Cardiac muscle cell (in vitro differentiated cells and primary cell): ENCODE measurements at regions not wholly inside any gene's neighbourhood (a gene's known extent, or its start where the extent isn't known, plus 50 kb on each side); places are given as distances from the start of the nearest gene placed in this dataset.

Experiments used
- DNase-seq, 2 donors: peaks; one replicate each; pipeline versions ENCODE4 v3.0.0 to v3.0.0-alpha.2; 2010 to 2017; ENCODE audit warnings: low read depth in 1 of 2, low spot score in 1 of 2
- H3K27ac ChIP-seq: fragments of 200-600 bp; sonication (generic); 2 replicates; pipeline ENCODE4 v1.5.1; 2016
- H3K27me3 ChIP-seq: fragments of 200-600 bp; sonication (generic); 2 replicates; pipeline ENCODE4 v1.6.0; 2016; ENCODE audit warnings: control low read depth
- H3K36me3 ChIP-seq: fragments of 200-600 bp; sonication (generic); 2 replicates; pipeline ENCODE4 v1.5.1; 2016; ENCODE audit warnings: control low read depth
- H3K4me1 ChIP-seq: fragments of 200-600 bp; sonication (generic); 2 replicates; pipeline ENCODE4 v1.8.1; 2017; ENCODE audit warnings: low read depth, mild to moderate bottlenecking, mixed run types
- H3K4me3 ChIP-seq: fragments of 200-600 bp; sonication (generic); 2 replicates; pipeline ENCODE4 v1.5.1; 2016; ENCODE audit warnings: mild to moderate bottlenecking
- H3K9me3 ChIP-seq: fragments of 200-600 bp; sonication (generic); 2 replicates; pipeline ENCODE4 v1.5.1; 2017; ENCODE audit warnings: low read depth, mild to moderate bottlenecking, control low read depth
- CTCF ChIP-seq: IDR thresholded peaks from 2 replicates; pipeline ENCODE4 v1.5.1; 2012; ENCODE audit warnings: low read depth, mild to moderate bottlenecking, low read length

- H3K27me3 ChIP-seq: no peaks in the 10 kb centered on the region
- H3K4me1 ChIP-seq: no peaks in the 10 kb centered on the region
- TF ChIP-seq CTCF: no peak
- no peaks in the 10 kb centered on the region for H3K36me3 ChIP-seq
- DNase-seq: no peak
- no peak overlapping the region for H3K4me3 ChIP-seq
- no peaks in the 10 kb centered on the region for H3K9me3 ChIP-seq
- H3K27ac ChIP-seq: no peak overlapping the region
Measured at GRCh38 chrX:116278826-116279225, 108.3 kb downstream of the AGTR2 start.

GRCh38 chrX:116281106-116281505 lies 110.6 kb downstream of the AGTR2 start:
- H3K27me3 ChIP-seq: no peaks in the 10 kb centered on the region
- no peaks in the 10 kb centered on the region for H3K9me3 ChIP-seq
- no peak overlapping the region for H3K27ac ChIP-seq
- H3K36me3 ChIP-seq: no peaks in the 10 kb centered on the region
- TF ChIP-seq CTCF: no peak
- H3K4me3 ChIP-seq: no peak overlapping the region
- no peak for DNase-seq
- H3K4me1 ChIP-seq: no peaks in the 10 kb centered on the region

- Histone ChIP-seq H3K4me1 (no peaks in the 10 kb centered on the region), H3K36me3 (no peaks in the 10 kb centered on the region), H3K27ac (no peak overlapping the region), H3K4me3 (no peak overlapping the region), H3K27me3 (no peaks in the 10 kb centered on the region), H3K9me3 (no peaks in the 10 kb centered on the region)
- DNase-seq: no peak
- TF ChIP-seq CTCF: no peak
Measured at GRCh38 chrX:116282751-116283150, 112.2 kb downstream of the AGTR2 start.

- H3K27me3 ChIP-seq: no peaks in the 10 kb centered on the region
- DNase-seq: no peak
- H3K9me3 ChIP-seq: no peaks in the 10 kb centered on the region
- no peak for TF ChIP-seq CTCF
- no peak overlapping the region for H3K27ac ChIP-seq
- H3K4me3 ChIP-seq: no peak overlapping the region
- H3K36me3 ChIP-seq: no peaks in the 10 kb centered on the region
- H3K4me1 ChIP-seq: no peaks in the 10 kb centered on the region
Measured at GRCh38 chrX:116284400-116284799, 113.9 kb downstream of the AGTR2 start.

- Histone ChIP-seq H3K36me3 (no peaks in the 10 kb centered on the region), H3K4me1 (no peaks in the 10 kb centered on the region), H3K27me3 (no peaks in the 10 kb centered on the region), H3K4me3 (no peak overlapping the region), H3K9me3 (no peaks in the 10 kb centered on the region), H3K27ac (no peak overlapping the region)
- peak in 1 of 2 donors; percentile 30 for DNase-seq
- TF ChIP-seq CTCF: no peak
Measured at GRCh38 chrX:116285501-116285900, 115.0 kb downstream of the AGTR2 start.

GRCh38 chrX:116289592-116289991 lies 119.0 kb downstream of the AGTR2 start:
- H3K9me3 ChIP-seq: no peaks in the 10 kb centered on the region
- no peaks in the 10 kb centered on the region for H3K27me3 ChIP-seq
- no peak overlapping the region for H3K4me3 ChIP-seq
- H3K4me1 ChIP-seq: no peaks in the 10 kb centered on the region
- no peak overlapping the region for H3K27ac ChIP-seq
- DNase-seq: no peak
- H3K36me3 ChIP-seq: no peaks in the 10 kb centered on the region
- no peak for TF ChIP-seq CTCF
